ENCODE measurements at regions not wholly inside any gene's neighbourhood (a gene's known extent, or its start where the extent isn't known, plus 50 kb on each side); places are given as distances from the start of the nearest gene placed in this dataset.

GRCh38 chrX:87732133-87732532 lies 214.5 kb downstream of the KLHL4 start:
- TF ChIP-seq PREB (CRISPR knock-in tag; IDR thresholded peaks at IDR 0.05; ENCODE audit: borderline replicate concordance) (no peak), CTCF (IDR thresholded peaks at IDR 0.05) (no peak), ETV6 (CRISPR knock-in tag; IDR thresholded peaks at IDR 0.05) (no peak), MAX (CRISPR knock-in tag; IDR thresholded peaks at IDR 0.05) (no peak), IRF1 (CRISPR knock-in tag; IDR thresholded peaks at IDR 0.05) (no peak), TEAD1 (CRISPR knock-in tag; IDR thresholded peaks at IDR 0.05) (no peak), NFE2L1 (CRISPR knock-in tag; IDR thresholded peaks at IDR 0.05) (no peak), ATF1 (CRISPR knock-in tag; IDR thresholded peaks at IDR 0.05) (no peak), GABPB1 (CRISPR knock-in tag; IDR thresholded peaks at IDR 0.05) (no peak), SP1 (CRISPR knock-in tag; conservative IDR thresholded peaks at IDR 0.05) (no peak), ATF3 (CRISPR knock-in tag; conservative IDR thresholded peaks at IDR 0.05) (no peak), HMGXB4 (CRISPR knock-in tag; IDR thresholded peaks at IDR 0.05) (no peak), JUN (CRISPR knock-in tag; IDR thresholded peaks at IDR 0.05) (no peak)

All from WTC11 (cell line).